ENCODE measurements at regions not wholly inside any gene's neighbourhood (a gene's known extent, or its start where the extent isn't known, plus 50 kb on each side); places are given as distances from the start of the nearest gene placed in this dataset.
"Not testable (repeated sequence)": the region's sequence is repeated elsewhere in the genome, so short reads cannot be mapped to it uniquely, and the experiment has no call there.

DNA sequence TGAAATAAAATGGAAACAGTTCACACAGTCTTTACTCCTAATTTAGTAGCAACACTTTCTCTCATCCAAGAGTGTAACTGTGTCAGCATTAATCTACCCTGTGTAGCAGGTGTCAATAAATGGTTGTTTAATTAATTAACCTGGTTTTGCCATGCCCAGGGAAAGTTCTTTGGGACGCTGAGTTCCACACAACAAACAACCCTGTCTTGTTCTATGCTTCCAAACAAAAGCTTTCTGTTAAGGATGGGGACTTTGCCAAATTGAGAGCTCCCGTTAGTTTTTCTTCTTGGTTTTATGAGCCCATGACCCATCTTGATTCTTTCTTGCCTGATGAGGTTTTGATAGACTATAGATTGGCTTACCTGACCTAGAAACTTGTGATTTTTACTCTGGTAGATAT, 530.1 kb downstream of the KCNJ2 start:
- Histone ChIP-seq H3K27ac (ENCODE audit: low read depth, low read length) (no peak overlapping the region), H3K4me1 (ENCODE audit: insufficient read depth, low read length) (no peaks in the 10 kb centered on the region), H3K9me3 (ENCODE audit: low read length) (no peaks in the 10 kb centered on the region), H3K4me3 (ENCODE audit: low read length) (no peak overlapping the region), H3K36me3 (ENCODE audit: insufficient read depth, low read length) (no peaks in the 10 kb centered on the region), H3K27me3 (ENCODE audit: insufficient read depth, low read length, poor library complexity, severe bottlenecking) (no peaks in the 10 kb centered on the region)
- Mint-ChIP-seq H3K4me1 (no peaks in the 10 kb centered on the region), H3K27me3 (no peaks in the 10 kb centered on the region), H3K4me3 (no peak overlapping the region), H3K9me3 (peaks cover 0 to 6% (median 0%) of the 10 kb centered on the region in 5 donors), H3K27ac (no peak overlapping the region), H3K36me3 (no peaks in the 10 kb centered on the region)
- no peak for DNase-seq
- POLR2A ChIA-PET = no interaction called here
- CTCF ChIA-PET = no interaction called here

DNA sequence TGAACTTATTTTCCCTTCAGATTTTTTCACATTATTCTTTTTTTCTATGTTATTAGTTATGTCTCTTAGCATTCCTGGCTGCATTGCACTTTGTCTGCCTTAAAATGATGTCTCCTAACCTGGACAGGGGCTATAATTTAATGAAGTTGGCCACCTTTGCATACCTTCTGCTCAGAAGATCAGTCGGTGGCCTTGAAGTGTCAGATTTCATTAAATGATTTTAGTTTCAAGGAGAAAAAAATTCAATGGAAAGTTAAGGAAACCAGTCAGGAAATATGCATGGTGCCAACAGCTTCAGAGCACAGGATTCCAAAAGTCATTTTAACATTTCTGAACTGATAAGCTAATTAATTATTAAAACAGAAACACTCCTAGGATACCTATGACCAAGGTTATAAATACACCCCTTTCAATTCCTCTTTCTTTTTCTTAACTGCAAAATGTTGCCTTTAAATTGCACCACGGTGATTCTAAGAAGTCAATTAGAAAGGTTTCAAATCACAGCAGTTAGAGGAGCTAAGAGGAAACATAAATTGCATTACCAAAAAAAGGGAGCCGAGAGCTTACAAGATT, 533.4 kb downstream of the KCNJ2 start:
- H3K4me1 Mint-ChIP-seq = no peaks in the 10 kb centered on the region
- no peaks in the 10 kb centered on the region for H3K36me3 ChIP-seq (ENCODE audit: insufficient read depth, low read length)
- H3K27ac ChIP-seq (ENCODE audit: low read depth, low read length) = no peak overlapping the region
- no peak overlapping the region for H3K27ac Mint-ChIP-seq
- no peaks in the 10 kb centered on the region for H3K36me3 Mint-ChIP-seq
- no peaks in the 10 kb centered on the region for H3K4me1 ChIP-seq (ENCODE audit: insufficient read depth, low read length)
- no peak overlapping the region for H3K4me3 ChIP-seq (ENCODE audit: low read length)
- H3K27me3 ChIP-seq (ENCODE audit: insufficient read depth, low read length, poor library complexity, severe bottlenecking) = no peaks in the 10 kb centered on the region
- H3K27me3 Mint-ChIP-seq = no peaks in the 10 kb centered on the region
- CTCF ChIA-PET = no interaction called here
- H3K4me3 Mint-ChIP-seq = no peak overlapping the region
- POLR2A ChIA-PET = no interaction called here
- no peaks in the 10 kb centered on the region for H3K9me3 ChIP-seq (ENCODE audit: low read length)
- DNase-seq = no peak
- peaks cover 0 to 9% (median 0%) of the 10 kb centered on the region in 5 donors for H3K9me3 Mint-ChIP-seq

DNA sequence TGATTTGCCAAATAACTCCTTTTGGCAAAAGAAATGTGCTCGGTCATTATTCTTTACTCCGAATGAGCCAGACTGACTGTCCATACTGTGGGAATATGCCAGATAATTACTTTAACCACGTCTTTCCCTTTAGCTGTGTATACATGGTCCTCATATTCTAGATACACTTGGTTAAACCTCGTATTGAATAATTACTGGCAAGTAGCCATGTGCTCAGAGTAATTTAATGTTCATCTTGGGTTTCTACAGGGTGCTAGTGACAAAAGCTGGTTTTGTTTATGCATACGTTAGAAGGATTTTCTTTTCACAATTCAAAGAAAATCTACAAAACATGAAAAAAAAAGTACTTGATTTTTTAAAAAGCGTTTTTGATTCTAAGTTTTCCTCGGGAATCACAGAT, 540.3 kb downstream of the KCNJ2 start:
- H3K27ac ChIP-seq (ENCODE audit: low read depth, low read length) = no peak overlapping the region
- ChIA-PET CTCF (no interaction called here), POLR2A (no interaction called here)
- H3K36me3 ChIP-seq (ENCODE audit: insufficient read depth, low read length) = no peaks in the 10 kb centered on the region
- H3K27ac Mint-ChIP-seq = no peak overlapping the region
- H3K4me1 Mint-ChIP-seq = no peaks in the 10 kb centered on the region
- no peak overlapping the region for H3K4me3 Mint-ChIP-seq
- H3K27me3 Mint-ChIP-seq = no peaks in the 10 kb centered on the region
- H3K4me1 ChIP-seq (ENCODE audit: insufficient read depth, low read length) = no peaks in the 10 kb centered on the region
- no peaks in the 10 kb centered on the region for H3K9me3 ChIP-seq (ENCODE audit: low read length)
- H3K27me3 ChIP-seq (ENCODE audit: insufficient read depth, low read length, poor library complexity, severe bottlenecking) = no peaks in the 10 kb centered on the region
- H3K36me3 Mint-ChIP-seq = no peaks in the 10 kb centered on the region
- peaks cover 0 to 10% (median 3%) of the 10 kb centered on the region in 5 donors for H3K9me3 Mint-ChIP-seq
- no peak overlapping the region for H3K4me3 ChIP-seq (ENCODE audit: low read length)
- no peak for DNase-seq

DNA sequence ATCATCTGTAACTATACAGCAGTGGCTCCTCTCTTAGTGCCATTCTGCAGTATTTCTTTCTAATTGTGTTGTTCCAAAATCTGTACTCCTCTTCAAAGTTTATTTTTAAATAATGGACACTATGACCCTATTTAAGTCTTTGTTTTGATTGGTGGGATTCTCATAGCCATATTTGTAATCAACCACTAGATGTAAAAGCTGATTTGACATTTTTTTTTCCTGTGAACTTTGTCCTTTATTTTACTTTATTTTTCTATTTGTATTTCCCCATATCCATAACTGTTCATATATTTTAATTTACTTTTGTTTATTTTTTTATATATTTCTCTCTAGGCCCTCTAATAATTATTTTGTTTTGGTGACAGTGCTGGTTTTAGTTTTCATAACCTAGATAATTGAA, 544.4 kb downstream of the KCNJ2 start:
- Mint-ChIP-seq H3K27ac (no peak overlapping the region), H3K4me3 (no peak overlapping the region), H3K4me1 (no peaks in the 10 kb centered on the region), H3K36me3 (no peaks in the 10 kb centered on the region), H3K27me3 (no peaks in the 10 kb centered on the region), H3K9me3 (peaks cover 0 to 12% (median 0%) of the 10 kb centered on the region in 5 donors)
- H3K9me3 ChIP-seq (ENCODE audit: low read length) = no peaks in the 10 kb centered on the region
- H3K4me3 ChIP-seq (ENCODE audit: low read length) = no peak overlapping the region
- H3K36me3 ChIP-seq (ENCODE audit: insufficient read depth, low read length) = no peaks in the 10 kb centered on the region
- no peak overlapping the region for H3K27ac ChIP-seq (ENCODE audit: low read depth, low read length)
- CTCF ChIA-PET = no interaction called here
- H3K4me1 ChIP-seq (ENCODE audit: insufficient read depth, low read length) = no peaks in the 10 kb centered on the region
- H3K27me3 ChIP-seq (ENCODE audit: insufficient read depth, low read length, poor library complexity, severe bottlenecking) = no peaks in the 10 kb centered on the region
- POLR2A ChIA-PET = no interaction called here
- DNase-seq = no peak

DNA sequence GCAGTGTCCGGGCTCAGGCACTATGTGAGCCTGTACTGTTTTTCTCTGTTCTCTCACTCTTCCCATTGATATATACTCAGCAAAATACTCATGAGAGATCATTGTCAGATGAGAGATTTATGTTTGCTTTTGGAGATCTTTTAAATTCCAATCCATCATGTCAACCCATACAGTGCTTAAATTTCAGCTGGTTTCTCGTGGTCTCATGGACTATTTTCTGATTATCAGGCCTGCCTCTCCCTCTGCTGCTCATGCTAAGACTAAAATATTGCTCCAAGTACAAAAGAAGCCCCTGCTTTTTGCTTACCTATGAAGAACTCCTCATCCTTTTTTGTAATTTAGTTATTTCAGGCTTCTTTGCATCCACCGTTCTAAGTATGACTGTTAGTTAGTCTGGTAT, 547.2 kb downstream of the KCNJ2 start:
- DNase-seq = no peak
- Histone ChIP-seq H3K4me1 (ENCODE audit: insufficient read depth, low read length) (no peaks in the 10 kb centered on the region), H3K27me3 (ENCODE audit: insufficient read depth, low read length, poor library complexity, severe bottlenecking) (no peaks in the 10 kb centered on the region), H3K4me3 (ENCODE audit: low read length) (no peak overlapping the region), H3K9me3 (ENCODE audit: low read length) (no peaks in the 10 kb centered on the region), H3K27ac (ENCODE audit: low read depth, low read length) (no peak overlapping the region), H3K36me3 (ENCODE audit: insufficient read depth, low read length) (no peaks in the 10 kb centered on the region)
- Mint-ChIP-seq H3K9me3 (peaks cover 0 to 12% (median 0%) of the 10 kb centered on the region in 5 donors), H3K4me3 (no peak overlapping the region), H3K4me1 (no peaks in the 10 kb centered on the region), H3K36me3 (no peaks in the 10 kb centered on the region), H3K27ac (no peak overlapping the region), H3K27me3 (no peaks in the 10 kb centered on the region)
- ChIA-PET CTCF (no interaction called here), POLR2A (no interaction called here)

DNA sequence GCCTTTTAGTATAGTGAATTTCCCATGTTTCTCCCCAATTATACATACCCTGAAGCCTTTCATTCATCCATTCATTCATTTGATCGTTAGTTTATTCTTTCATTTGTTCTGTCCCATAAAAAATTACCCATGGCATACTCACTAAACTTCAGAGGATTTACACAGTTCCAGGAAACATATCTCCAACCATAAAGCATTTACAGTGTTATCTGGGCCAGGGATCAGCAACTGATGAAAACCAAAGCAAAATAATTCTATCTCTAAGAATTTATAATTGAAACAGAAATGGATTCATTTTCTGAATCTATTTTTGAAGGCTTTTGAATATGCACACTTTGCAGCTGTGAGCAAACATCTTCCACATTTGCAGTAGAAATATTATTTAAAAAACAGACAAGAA, 547.7 kb downstream of the KCNJ2 start:
- no peak overlapping the region for H3K27ac Mint-ChIP-seq
- H3K9me3 Mint-ChIP-seq = peaks cover 0 to 11% (median 0%) of the 10 kb centered on the region in 5 donors
- ChIA-PET CTCF (no interaction called here), POLR2A (no interaction called here)
- no peaks in the 10 kb centered on the region for H3K4me1 ChIP-seq (ENCODE audit: insufficient read depth, low read length)
- DNase-seq = no peak
- H3K4me1 Mint-ChIP-seq = no peaks in the 10 kb centered on the region
- no peaks in the 10 kb centered on the region for H3K27me3 ChIP-seq (ENCODE audit: insufficient read depth, low read length, poor library complexity, severe bottlenecking)
- H3K4me3 Mint-ChIP-seq = no peak overlapping the region
- no peaks in the 10 kb centered on the region for H3K27me3 Mint-ChIP-seq
- no peaks in the 10 kb centered on the region for H3K36me3 Mint-ChIP-seq
- H3K27ac ChIP-seq (ENCODE audit: low read depth, low read length) = no peak overlapping the region
- H3K4me3 ChIP-seq (ENCODE audit: low read length) = no peak overlapping the region
- H3K9me3 ChIP-seq (ENCODE audit: low read length) = no peaks in the 10 kb centered on the region
- H3K36me3 ChIP-seq (ENCODE audit: insufficient read depth, low read length) = no peaks in the 10 kb centered on the region

DNA sequence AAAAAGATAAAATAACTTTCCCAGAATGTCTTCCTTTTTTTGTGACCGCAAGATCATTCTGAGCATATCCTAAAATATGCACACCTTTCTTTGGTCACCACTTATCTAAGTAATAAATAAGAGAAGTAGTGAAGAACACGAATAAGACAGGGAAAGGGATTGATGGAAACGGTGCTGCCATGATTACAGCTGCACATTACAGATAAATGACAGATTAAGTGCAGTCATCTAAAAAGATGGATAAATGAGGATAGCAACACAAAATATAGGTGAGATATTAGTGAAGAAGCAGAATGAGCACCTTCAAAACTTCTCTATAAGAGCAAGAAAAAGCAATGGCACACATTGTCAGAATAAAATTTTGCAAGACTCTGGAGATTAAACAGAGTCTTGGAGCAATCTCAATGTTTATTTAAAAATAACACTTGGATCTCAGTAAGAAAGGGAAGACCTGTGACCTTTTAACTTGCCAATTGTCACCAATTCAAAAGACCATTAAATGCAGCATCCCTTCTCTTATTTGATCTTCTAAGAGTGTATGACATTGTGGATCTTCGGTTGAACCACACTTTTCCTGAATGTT, 567.1 kb downstream of the KCNJ2 start:
- H3K27ac ChIP-seq (ENCODE audit: low read depth, low read length) = no peak overlapping the region
- Mint-ChIP-seq H3K27ac (no peak overlapping the region), H3K4me1 (no peaks in the 10 kb centered on the region), H3K27me3 (no peaks in the 10 kb centered on the region), H3K4me3 (no peak overlapping the region), H3K36me3 (no peaks in the 10 kb centered on the region), H3K9me3 (peaks cover 0 to 10% (median 0%) of the 10 kb centered on the region in 5 donors)
- no peaks in the 10 kb centered on the region for H3K27me3 ChIP-seq (ENCODE audit: insufficient read depth, low read length, poor library complexity, severe bottlenecking)
- CTCF ChIA-PET = no interaction called here
- no peak for DNase-seq
- POLR2A ChIA-PET = no interaction called here
- no peaks in the 10 kb centered on the region for H3K4me1 ChIP-seq (ENCODE audit: insufficient read depth, low read length)
- no peaks in the 10 kb centered on the region for H3K9me3 ChIP-seq (ENCODE audit: low read length)
- no peak overlapping the region for H3K4me3 ChIP-seq (ENCODE audit: low read length)
- H3K36me3 ChIP-seq (ENCODE audit: insufficient read depth, low read length) = no peaks in the 10 kb centered on the region

DNA sequence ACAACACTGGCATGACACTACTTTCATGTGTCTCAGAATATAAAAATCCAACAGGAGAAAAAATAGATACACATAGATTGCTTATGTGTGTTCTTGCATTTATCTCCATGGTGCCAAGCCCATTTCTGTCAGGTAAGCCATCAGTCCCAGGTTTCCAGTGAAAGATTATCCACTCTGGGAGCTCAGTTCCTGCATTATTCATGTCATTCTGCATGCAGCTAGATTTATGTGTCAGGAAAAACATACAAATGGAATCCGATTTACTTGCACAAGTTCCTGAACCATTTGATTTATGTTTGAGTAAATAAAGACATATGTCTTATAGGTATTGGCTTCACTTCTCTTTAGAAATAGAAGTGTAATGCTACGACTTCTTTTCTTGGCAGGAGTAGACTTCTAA, 569.7 kb downstream of the KCNJ2 start:
- Mint-ChIP-seq H3K9me3 (peaks cover 0 to 14% (median 0%) of the 10 kb centered on the region in 5 donors), H3K27me3 (no peaks in the 10 kb centered on the region), H3K36me3 (no peaks in the 10 kb centered on the region), H3K4me1 (no peaks in the 10 kb centered on the region), H3K27ac (no peak overlapping the region), H3K4me3 (no peak overlapping the region)
- DNase-seq = no peak
- no peaks in the 10 kb centered on the region for H3K36me3 ChIP-seq (ENCODE audit: insufficient read depth, low read length)
- no peaks in the 10 kb centered on the region for H3K27me3 ChIP-seq (ENCODE audit: insufficient read depth, low read length, poor library complexity, severe bottlenecking)
- no peak overlapping the region for H3K27ac ChIP-seq (ENCODE audit: low read depth, low read length)
- no peak overlapping the region for H3K4me3 ChIP-seq (ENCODE audit: low read length)
- ChIA-PET POLR2A (no interaction called here), CTCF (no interaction called here)
- no peaks in the 10 kb centered on the region for H3K9me3 ChIP-seq (ENCODE audit: low read length)
- H3K4me1 ChIP-seq (ENCODE audit: insufficient read depth, low read length) = no peaks in the 10 kb centered on the region

DNA sequence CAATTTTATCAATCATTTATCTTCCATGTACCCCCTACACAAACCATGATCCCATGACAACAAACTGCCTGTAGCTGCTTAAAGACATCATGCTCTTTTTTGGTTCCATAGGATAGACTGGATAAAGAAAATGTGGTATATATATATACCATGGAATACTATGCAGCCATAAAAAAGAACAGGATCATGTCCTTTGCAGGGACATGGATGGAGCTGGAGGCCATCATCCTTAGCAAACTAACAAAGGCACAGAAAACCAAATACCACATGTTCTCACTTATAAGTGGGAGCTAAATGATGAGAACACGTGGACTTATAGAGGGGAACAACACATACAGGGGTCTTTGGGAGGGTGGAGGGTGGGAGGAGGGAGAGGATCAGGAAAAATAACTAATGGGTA, 577.2 kb downstream of the KCNJ2 start:
- POLR2A ChIA-PET; H3K27ac ChIP-seq (ENCODE audit: low read depth, low read length); H3K36me3 Mint-ChIP-seq; H3K4me1 Mint-ChIP-seq; H3K4me1 ChIP-seq (ENCODE audit: insufficient read depth, low read length); H3K36me3 ChIP-seq (ENCODE audit: insufficient read depth, low read length); H3K27ac Mint-ChIP-seq; H3K27me3 Mint-ChIP-seq; H3K27me3 ChIP-seq (ENCODE audit: insufficient read depth, low read length, poor library complexity, severe bottlenecking); H3K4me3 ChIP-seq (ENCODE audit: low read length); H3K9me3 ChIP-seq (ENCODE audit: low read length); H3K4me3 Mint-ChIP-seq; DNase-seq: not testable (repeated sequence)
- CTCF ChIA-PET = interaction anchor here (0.6 kb wide), 1 partner anchor 1085 kb away, joined by 3 read pairs; no protein-coding TSS in a partner anchor
- H3K9me3 Mint-ChIP-seq = peaks cover 0 to 32% (median 0%) of the 10 kb centered on the region in 5 donors

All from CD8-positive, alpha-beta memory T cell (primary cell).